ENCODE measurements at regions not wholly inside any gene's neighbourhood (a gene's known extent, or its start where the extent isn't known, plus 50 kb on each side); places are given as distances from the start of the nearest gene placed in this dataset.

GRCh38 chr12:31226639-31227038 is 99.3 kb downstream of the SINHCAF start:
- WGBS, 4 donors, result 88 to 93% (median 92%) methylated on average over 2 to 10 of the region's 10 CpGs
- Histone ChIP-seq H3K27ac (no peak overlapping the region), H3K9me3 (replicated peaks in 1 of 3) (no peaks in the 10 kb centered on the region), H3K36me3 (replicated peaks in 1 of 2) (no peaks in the 10 kb centered on the region), H3K27me3 (no peaks in the 10 kb centered on the region), H3K4me3 (no peak overlapping the region), H3K4me1 (replicated peaks in 1 of 2) (no peaks in the 10 kb centered on the region)
- intact Hi-C loops (cut with DNase I), result no loop called here
- TF ChIP-seq, protein P1, sequence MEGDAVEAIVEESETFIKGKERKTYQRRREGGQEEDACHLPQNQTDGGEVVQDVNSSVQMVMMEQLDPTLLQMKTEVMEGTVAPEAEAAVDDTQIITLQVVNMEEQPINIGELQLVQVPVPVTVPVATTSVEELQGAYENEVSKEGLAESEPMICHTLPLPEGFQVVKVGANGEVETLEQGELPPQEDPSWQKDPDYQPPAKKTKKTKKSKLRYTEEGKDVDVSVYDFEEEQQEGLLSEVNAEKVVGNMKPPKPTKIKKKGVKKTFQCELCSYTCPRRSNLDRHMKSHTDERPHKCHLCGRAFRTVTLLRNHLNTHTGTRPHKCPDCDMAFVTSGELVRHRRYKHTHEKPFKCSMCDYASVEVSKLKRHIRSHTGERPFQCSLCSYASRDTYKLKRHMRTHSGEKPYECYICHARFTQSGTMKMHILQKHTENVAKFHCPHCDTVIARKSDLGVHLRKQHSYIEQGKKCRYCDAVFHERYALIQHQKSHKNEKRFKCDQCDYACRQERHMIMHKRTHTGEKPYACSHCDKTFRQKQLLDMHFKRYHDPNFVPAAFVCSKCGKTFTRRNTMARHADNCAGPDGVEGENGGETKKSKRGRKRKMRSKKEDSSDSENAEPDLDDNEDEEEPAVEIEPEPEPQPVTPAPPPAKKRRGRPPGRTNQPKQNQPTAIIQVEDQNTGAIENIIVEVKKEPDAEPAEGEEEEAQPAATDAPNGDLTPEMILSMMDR (IDR thresholded peaks at IDR 0.05), result no peak
- no peak for TF ChIP-seq POLR2A (IDR thresholded peaks at IDR 0.05)
- DNase-seq, result no peak

GRCh38 chr12:31227401-31227981 is 98.5 kb downstream of the SINHCAF start:
- no peak for TF ChIP-seq POLR2A (IDR thresholded peaks at IDR 0.05)
- TF ChIP-seq, protein P1 (IDR thresholded peaks at IDR 0.05), result no peak
- Histone ChIP-seq H3K9me3 (replicated peaks in 1 of 3) (no peaks in the 10 kb centered on the region), H3K27ac (no peak overlapping the region), H3K36me3 (replicated peaks in 1 of 2) (no peaks in the 10 kb centered on the region), H3K27me3 (no peaks in the 10 kb centered on the region), H3K4me3 (no peak overlapping the region), H3K4me1 (replicated peaks in 1 of 2) (no peaks in the 10 kb centered on the region)
- 72 to 82% (median 79%) methylated on average over 3 to 12 of the region's 12 CpGs for WGBS, 4 donors
- intact Hi-C loops (cut with DNase I), result no loop called here
- no peak for DNase-seq

DNA sequence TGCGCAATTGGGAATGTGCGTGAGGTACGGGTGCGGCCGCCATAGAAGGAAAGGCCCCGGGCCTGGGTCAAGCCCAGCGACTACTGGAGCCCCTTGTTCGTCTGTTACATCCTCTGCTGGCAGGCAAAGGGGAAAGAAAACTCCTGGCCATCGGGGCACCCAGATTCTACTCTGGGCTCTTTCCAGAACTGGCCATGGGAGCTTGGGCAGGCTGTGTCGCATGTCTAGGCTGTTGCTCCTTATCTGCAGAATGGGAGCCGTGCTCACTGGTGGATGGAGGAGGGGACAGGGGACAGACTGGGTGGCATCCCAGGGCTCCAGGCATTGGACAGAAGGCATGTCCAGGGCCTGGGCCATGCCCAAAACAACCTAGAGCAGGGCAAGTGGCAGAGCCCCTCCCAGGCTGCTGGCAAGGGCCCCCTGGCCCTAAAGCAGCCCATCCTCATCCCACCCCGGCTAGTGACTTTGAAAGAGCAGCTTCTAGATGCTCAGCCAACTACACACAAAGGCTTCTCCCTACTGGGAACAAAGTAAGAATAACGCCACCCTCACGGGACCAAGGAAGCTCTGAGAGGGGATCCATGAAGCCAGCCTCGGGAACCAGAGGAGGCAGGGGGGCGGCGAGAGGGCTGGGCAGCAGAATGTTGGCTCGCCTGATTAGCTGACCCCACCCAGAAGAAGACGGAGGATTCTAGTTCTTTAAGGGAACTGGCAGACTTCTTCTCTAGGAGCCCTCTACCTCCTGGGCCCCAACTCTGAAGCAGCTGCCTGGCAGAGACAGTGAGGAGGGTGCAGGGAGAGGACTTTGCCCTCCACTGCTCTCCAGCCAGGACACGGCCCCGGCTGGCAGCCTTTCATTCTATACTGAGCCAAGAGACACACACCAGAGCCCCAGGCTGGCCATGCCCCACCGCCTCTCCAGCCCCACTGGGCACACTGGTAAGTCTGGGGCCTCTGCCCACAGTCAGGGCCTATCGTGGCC is 96.8 kb downstream of the SINHCAF start:
- Histone ChIP-seq H3K4me3 (no peak overlapping the region), H3K27me3 (no peaks in the 10 kb centered on the region), H3K9me3 (replicated peaks in 1 of 3) (no peaks in the 10 kb centered on the region), H3K36me3 (replicated peaks in 1 of 2) (no peaks in the 10 kb centered on the region), H3K4me1 (replicated peaks in 1 of 2) (no peaks in the 10 kb centered on the region), H3K27ac (no peak overlapping the region)
- intact Hi-C loops (cut with DNase I), result no loop called here
- 79 to 86% (median 83%) methylated on average over 20 to 23 of the region's 23 CpGs for WGBS, 4 donors
- no peak for DNase-seq
- TF ChIP-seq POLR2A (IDR thresholded peaks at IDR 0.05), result no peak
- TF ChIP-seq, protein P1 (IDR thresholded peaks at IDR 0.05), result no peak

DNA sequence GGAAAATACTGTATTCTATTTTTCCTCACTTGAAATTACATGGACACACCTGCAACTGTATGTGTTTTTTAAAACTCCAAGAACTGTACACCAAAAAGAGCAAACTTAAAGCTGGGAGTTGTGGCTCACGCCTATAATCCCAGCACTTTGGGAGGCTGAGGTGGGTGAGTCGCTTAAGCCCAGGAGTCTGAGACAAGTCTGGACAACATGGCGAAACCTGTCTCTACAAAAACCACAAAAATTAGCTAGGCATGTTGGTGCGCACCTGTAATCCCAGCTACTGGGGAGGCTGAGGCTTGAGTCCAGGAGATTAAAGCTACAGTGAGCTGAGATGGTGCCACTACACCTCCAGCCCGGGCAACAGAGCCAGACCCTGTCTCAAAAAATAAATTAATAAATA is 95.9 kb downstream of the SINHCAF start:
- TF ChIP-seq, protein P1 (IDR thresholded peaks at IDR 0.05), result no peak
- no peak for TF ChIP-seq POLR2A (IDR thresholded peaks at IDR 0.05)
- DNase-seq, result no peak
- no peaks in the 10 kb centered on the region for H3K27me3 ChIP-seq
- H3K27ac ChIP-seq, result no peak overlapping the region
- intact Hi-C loops (cut with DNase I), result no loop called here
- no peaks in the 10 kb centered on the region for H3K9me3 ChIP-seq (replicated peaks in 1 of 3)
- H3K4me3 ChIP-seq, result no peak overlapping the region
- H3K4me1 ChIP-seq (replicated peaks in 1 of 2), result no peaks in the 10 kb centered on the region
- WGBS, 4 donors, result 80 to 96% (median 89%) methylated on average over 5 of the region's 5 CpGs
- H3K36me3 ChIP-seq (replicated peaks in 1 of 2), result no peaks in the 10 kb centered on the region
